Endothelial cell of umbilical vein (primary cell): ENCODE measurements at regions not wholly inside any gene's neighbourhood (a gene's known extent, or its start where the extent isn't known, plus 50 kb on each side); places are given as distances from the start of the nearest gene placed in this dataset.

Experiments
- CTCF ChIP-seq, 2 donors: IDR thresholded peaks; 1 replicate in 1 of 2; 2 replicates in 1 of 2; pipeline ENCODE4 v1.5.1; 2011; ENCODE audit warnings: low read length in 2 of 2, mild to moderate bottlenecking in 2 of 2, moderate library complexity in 2 of 2, control low read depth in 1 of 2, inconsistent platforms in 1 of 2, low read depth in 1 of 2; ENCODE audit not compliant: insufficient read depth in 1 of 2; ENCODE audit errors: extremely low read depth in 1 of 2
- EZH2 ChIP-seq: IDR thresholded peaks from 2 replicates; pipeline ENCODE4 v1.6.1; 2012; ENCODE audit warnings: borderline replicate concordance, low read depth, mild to moderate bottlenecking, moderate library complexity, low read length, inconsistent platforms; ENCODE audit not compliant: severe bottlenecking
- FOS ChIP-seq: IDR thresholded peaks from 2 replicates; pipeline ENCODE4 v1.6.1; 2011; ENCODE audit warnings: mild to moderate bottlenecking, low read length, moderate library complexity, borderline replicate concordance; ENCODE audit not compliant: insufficient read depth
- GATA2 ChIP-seq: IDR thresholded peaks from 2 replicates; pipeline ENCODE4 v1.7.0; 2011; ENCODE audit warnings: low read depth, mild to moderate bottlenecking, moderate library complexity, mixed read lengths, low read length; ENCODE audit not compliant: insufficient read length, insufficient read depth
- MAX ChIP-seq: IDR thresholded peaks from 2 replicates; pipeline ENCODE4 v1.6.1; 2011; ENCODE audit not compliant: insufficient read depth, insufficient read length
- MYC ChIP-seq: IDR thresholded peaks from one replicate; pipeline ENCODE4 v1.6.1; 2011; ENCODE audit warnings: mild to moderate bottlenecking, low read depth, low read length
- POLR2A ChIP-seq: IDR thresholded peaks from 2 replicates; pipeline ENCODE4 v1.6.1; 2012; ENCODE audit warnings: low read depth, mild to moderate bottlenecking, control low read depth, low read length
- POLR2AphosphoS5 ChIP-seq: IDR thresholded peaks from 2 replicates; pipeline ENCODE4 v1.6.1; 2012; ENCODE audit warnings: low read depth, mild to moderate bottlenecking, control low read depth, low read length, moderate library complexity; ENCODE audit not compliant: insufficient read depth

GRCh38 chr9:85269811-85270210, 471.9 kb downstream of the AGTPBP1 start:
- TF ChIP-seq POLR2A (no peak), MAX (no peak), EZH2 (no peak), CTCF (IDR thresholded peaks at IDR 0.05; ENCODE audit: extremely low read depth in 1 of 2, insufficient read depth in 1 of 2, low read depth in 1 of 2, low read length in 2 of 2) (no peak), POLR2AphosphoS5 (no peak), GATA2 (no peak), FOS (no peak), MYC (no peak)
